Astrocyte (in vitro differentiated cells and primary cell): ENCODE measurements at regions not wholly inside any gene's neighbourhood (a gene's known extent, or its start where the extent isn't known, plus 50 kb on each side); places are given as distances from the start of the nearest gene placed in this dataset.

Experiments
- EZH2 ChIP-seq: IDR thresholded peaks from 2 replicates; pipeline ENCODE4 v1.6.1; 2012; ENCODE audit warnings: mild to moderate bottlenecking, low read length, inconsistent platforms; ENCODE audit not compliant: insufficient read depth
- TF ChIP-seq, protein P1 (sequence below): IDR thresholded peaks from 2 replicates; pipeline ENCODE4 v1.5.1; 2011; ENCODE audit warnings: low read depth, mild to moderate bottlenecking, inconsistent platforms, low read length, moderate library complexity; ENCODE audit not compliant: insufficient read depth

DNA sequence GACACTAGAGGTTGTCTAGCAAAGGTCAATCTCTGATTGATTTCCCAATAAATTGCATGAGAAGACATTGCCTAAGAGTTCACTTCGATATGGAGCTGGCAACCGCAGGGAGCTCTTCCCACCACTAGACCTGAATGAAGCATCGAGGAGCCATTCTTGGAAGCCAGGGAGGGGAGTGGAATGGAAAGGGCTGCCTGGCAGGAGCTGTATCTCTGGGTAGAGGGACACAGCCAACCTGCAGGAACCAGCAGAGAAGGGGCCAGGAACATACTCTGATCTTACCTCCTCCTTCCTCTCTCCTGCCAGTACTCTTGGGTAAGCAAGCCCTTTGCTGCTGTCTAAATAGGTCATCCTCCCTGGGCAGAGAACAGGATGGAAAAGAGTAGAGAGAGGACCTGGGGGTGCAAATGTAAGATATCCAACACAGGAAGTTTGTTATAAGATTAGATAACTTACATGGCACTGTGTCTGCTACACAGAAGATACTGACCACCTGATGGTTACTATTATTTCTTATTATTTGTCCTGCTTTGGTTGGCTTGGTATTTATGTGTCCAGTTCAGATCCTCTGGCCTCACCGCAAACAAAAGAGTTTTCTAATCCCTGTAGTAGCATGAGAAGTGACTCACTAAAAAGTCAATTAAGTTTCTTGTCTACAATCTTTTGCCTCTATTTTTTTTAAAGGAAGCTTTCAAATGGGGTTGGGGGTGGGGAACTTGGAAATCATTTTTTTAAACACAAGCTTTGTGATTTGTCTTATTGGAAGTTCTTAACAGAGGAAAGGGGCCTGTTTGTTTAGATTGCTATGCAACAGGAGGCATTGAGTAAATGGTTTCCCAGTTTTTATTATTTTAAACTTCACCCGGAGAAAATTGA is 156.7 kb upstream of the TSC22D2 start:
- no peak for TF ChIP-seq EZH2
- TF ChIP-seq, protein P1, sequence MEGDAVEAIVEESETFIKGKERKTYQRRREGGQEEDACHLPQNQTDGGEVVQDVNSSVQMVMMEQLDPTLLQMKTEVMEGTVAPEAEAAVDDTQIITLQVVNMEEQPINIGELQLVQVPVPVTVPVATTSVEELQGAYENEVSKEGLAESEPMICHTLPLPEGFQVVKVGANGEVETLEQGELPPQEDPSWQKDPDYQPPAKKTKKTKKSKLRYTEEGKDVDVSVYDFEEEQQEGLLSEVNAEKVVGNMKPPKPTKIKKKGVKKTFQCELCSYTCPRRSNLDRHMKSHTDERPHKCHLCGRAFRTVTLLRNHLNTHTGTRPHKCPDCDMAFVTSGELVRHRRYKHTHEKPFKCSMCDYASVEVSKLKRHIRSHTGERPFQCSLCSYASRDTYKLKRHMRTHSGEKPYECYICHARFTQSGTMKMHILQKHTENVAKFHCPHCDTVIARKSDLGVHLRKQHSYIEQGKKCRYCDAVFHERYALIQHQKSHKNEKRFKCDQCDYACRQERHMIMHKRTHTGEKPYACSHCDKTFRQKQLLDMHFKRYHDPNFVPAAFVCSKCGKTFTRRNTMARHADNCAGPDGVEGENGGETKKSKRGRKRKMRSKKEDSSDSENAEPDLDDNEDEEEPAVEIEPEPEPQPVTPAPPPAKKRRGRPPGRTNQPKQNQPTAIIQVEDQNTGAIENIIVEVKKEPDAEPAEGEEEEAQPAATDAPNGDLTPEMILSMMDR = no peak
